OCI-LY1 (cell line): ENCODE measurements at regions not wholly inside any gene's neighbourhood (a gene's known extent, or its start where the extent isn't known, plus 50 kb on each side); places are given as distances from the start of the nearest gene placed in this dataset.

Source experiments
- CTCF ChIP-seq: fragments of 200-600 bp; sonication (generic), shearing (Covaris generic); IDR thresholded peaks from 2 replicates; pipeline ENCODE4 v1.5.1; 2017; ENCODE audit warnings: mild to moderate bottlenecking, antibody characterized with exemption, low read length, moderate library complexity, mixed read lengths
- EZH2 ChIP-seq: fragments of 200-600 bp; sonication (generic), shearing (Covaris generic); IDR thresholded peaks from 2 replicates; pipeline ENCODE4 v1.8.0; 2017; ENCODE audit warnings: borderline replicate concordance, mixed run types, mild to moderate bottlenecking, antibody characterized with exemption, low read length, moderate library complexity, mixed read lengths

- no peak for TF ChIP-seq CTCF
- TF ChIP-seq EZH2: no peak
Observed at GRCh38 chr1:95353194-95353593, 119.2 kb downstream of the RWDD3 start.
